Activated naive CD8-positive, alpha-beta T cell (primary cell): ENCODE measurements at regions not wholly inside any gene's neighbourhood (a gene's known extent, or its start where the extent isn't known, plus 50 kb on each side); places are given as distances from the start of the nearest gene placed in this dataset.

Experiments
- H3K27ac Mint-ChIP-seq: one replicate; pipeline ENCODE4 v1.8.0; 2021; ENCODE audit warnings: mixed read lengths
- H3K27me3 Mint-ChIP-seq: one replicate; pipeline ENCODE4 v1.8.0; 2021; ENCODE audit warnings: mixed read lengths
- H3K36me3 Mint-ChIP-seq: one replicate; pipeline ENCODE4 v1.8.0; 2021; ENCODE audit warnings: mixed read lengths
- H3K4me1 Mint-ChIP-seq: one replicate; pipeline ENCODE4 v1.8.0; 2021; ENCODE audit warnings: low read depth, mixed read lengths
- H3K4me3 Mint-ChIP-seq: one replicate; pipeline ENCODE4 v1.8.0; 2021; ENCODE audit warnings: mild to moderate bottlenecking, mixed read lengths
- H3K9me3 Mint-ChIP-seq: one replicate; pipeline ENCODE4 v1.8.0; 2021; ENCODE audit warnings: low read depth, mixed read lengths

- peaks cover 5% of the 10 kb centered on the region for H3K9me3 Mint-ChIP-seq
- no peaks in the 10 kb centered on the region for H3K27me3 Mint-ChIP-seq
- peaks cover 3% of the 10 kb centered on the region for H3K36me3 Mint-ChIP-seq
- H3K27ac Mint-ChIP-seq, result no peak overlapping the region
- H3K4me3 Mint-ChIP-seq, result no peak overlapping the region
- no peaks in the 10 kb centered on the region for H3K4me1 Mint-ChIP-seq
Measured at GRCh38 chr13:40863723-40864122, 74.3 kb downstream of the SLC25A15 start.

DNA sequence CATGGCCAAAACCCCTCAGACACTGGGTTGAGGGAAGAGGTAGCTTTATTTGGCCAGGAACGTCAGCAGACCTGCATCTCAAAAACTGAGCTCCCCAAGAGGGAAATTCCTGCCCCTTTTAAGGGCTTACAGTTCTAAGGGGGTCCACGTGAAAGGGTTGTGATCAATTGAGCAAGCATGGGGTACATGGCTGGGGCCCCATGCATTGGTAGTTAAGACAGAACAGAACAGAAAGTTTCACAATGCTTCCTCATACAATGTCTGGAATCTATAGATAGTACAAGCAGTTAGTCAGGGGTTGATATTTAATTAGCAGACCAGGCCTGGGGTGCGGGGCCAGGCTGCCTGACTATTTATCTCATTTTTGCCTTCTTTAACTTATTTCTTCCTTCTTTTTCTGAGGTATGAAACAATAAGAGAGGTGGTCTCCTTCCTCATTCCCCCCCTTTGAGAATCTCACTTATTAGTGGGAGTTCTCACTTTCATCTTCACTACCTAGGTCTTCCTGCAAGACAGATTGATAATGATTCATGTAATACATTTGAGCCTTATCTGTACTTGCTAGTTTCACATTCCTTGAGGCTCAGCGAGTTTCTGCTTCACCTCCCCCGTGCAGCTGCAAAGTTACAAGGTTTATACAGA lies 84.8 kb downstream of the SLC25A15 start:
- no peak overlapping the region for H3K4me3 Mint-ChIP-seq
- H3K27ac Mint-ChIP-seq, result no peak overlapping the region
- H3K4me1 Mint-ChIP-seq, result no peaks in the 10 kb centered on the region
- peaks cover 6% of the 10 kb centered on the region for H3K9me3 Mint-ChIP-seq
- H3K27me3 Mint-ChIP-seq, result no peaks in the 10 kb centered on the region
- H3K36me3 Mint-ChIP-seq, result peaks cover 50% of the 10 kb centered on the region

DNA sequence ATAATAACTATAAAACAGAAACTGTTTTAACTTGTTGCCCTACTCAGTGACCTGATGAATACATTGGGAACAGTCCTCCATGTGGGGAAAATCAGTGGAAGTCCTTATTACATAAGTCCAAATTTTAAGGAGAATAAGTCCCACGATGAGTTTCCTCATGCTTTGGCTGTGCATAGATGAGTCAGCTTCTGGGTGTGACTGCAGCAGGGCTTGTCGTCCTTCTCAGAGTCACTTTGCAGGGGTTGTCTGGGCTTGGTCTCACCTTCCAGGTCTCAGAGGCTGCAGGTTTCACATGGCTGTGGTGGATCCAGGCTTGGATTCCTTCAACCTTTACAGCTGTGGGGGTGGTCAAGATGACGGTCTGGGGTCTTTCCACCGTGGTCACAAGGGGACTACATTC lies 85.6 kb downstream of the SLC25A15 start:
- no peaks in the 10 kb centered on the region for H3K27me3 Mint-ChIP-seq
- no peaks in the 10 kb centered on the region for H3K4me1 Mint-ChIP-seq
- no peak overlapping the region for H3K4me3 Mint-ChIP-seq
- no peak overlapping the region for H3K27ac Mint-ChIP-seq
- H3K9me3 Mint-ChIP-seq, result peaks cover 6% of the 10 kb centered on the region
- H3K36me3 Mint-ChIP-seq, result peaks cover 56% of the 10 kb centered on the region

GRCh38 chr13:40875583-40875982 lies 86.2 kb downstream of the SLC25A15 start:
- peaks cover 6% of the 10 kb centered on the region for H3K9me3 Mint-ChIP-seq
- H3K4me3 Mint-ChIP-seq, result no peak overlapping the region
- H3K27ac Mint-ChIP-seq, result no peak overlapping the region
- no peaks in the 10 kb centered on the region for H3K27me3 Mint-ChIP-seq
- peaks cover 60% of the 10 kb centered on the region for H3K36me3 Mint-ChIP-seq
- H3K4me1 Mint-ChIP-seq, result no peaks in the 10 kb centered on the region

GRCh38 chr13:40876020-40876738 lies 86.8 kb downstream of the SLC25A15 start:
- Mint-ChIP-seq H3K27me3 (no peaks in the 10 kb centered on the region), H3K4me1 (peaks cover 2% of the 10 kb centered on the region), H3K9me3 (peaks cover 6% of the 10 kb centered on the region), H3K4me3 (no peak overlapping the region), H3K27ac (no peak overlapping the region), H3K36me3 (peaks cover 62% of the 10 kb centered on the region)

GRCh38 chr13:40878321-40878720 lies 88.9 kb downstream of the SLC25A15 start:
- Mint-ChIP-seq H3K27ac (no peak overlapping the region), H3K4me1 (peaks cover 20% of the 10 kb centered on the region), H3K27me3 (no peaks in the 10 kb centered on the region), H3K36me3 (peaks cover 54% of the 10 kb centered on the region), H3K9me3 (peaks cover 6% of the 10 kb centered on the region), H3K4me3 (no peak overlapping the region)

- H3K4me1 Mint-ChIP-seq, result peaks cover 22% of the 10 kb centered on the region
- H3K27ac Mint-ChIP-seq, result no peak overlapping the region
- no peak overlapping the region for H3K4me3 Mint-ChIP-seq
- peaks cover 6% of the 10 kb centered on the region for H3K9me3 Mint-ChIP-seq
- peaks cover 52% of the 10 kb centered on the region for H3K36me3 Mint-ChIP-seq
- no peaks in the 10 kb centered on the region for H3K27me3 Mint-ChIP-seq
Measured at GRCh38 chr13:40878823-40879222, 89.4 kb downstream of the SLC25A15 start.
